Activated CD4-positive, alpha-beta T cell treated with anti-CD3 and anti-CD28 coated beads, Interleukin-2, amount 10 ng/mL, durations not matched to agents 7 days and 5 days (primary cell): ENCODE measurements at regions not wholly inside any gene's neighbourhood (a gene's known extent, or its start where the extent isn't known, plus 50 kb on each side); places are given as distances from the start of the nearest gene placed in this dataset.
"Not testable (repeated sequence)": the region's sequence is repeated elsewhere in the genome, so short reads cannot be mapped to it uniquely, and the experiment has no call there.

Source experiments
- CTCF ChIA-PET: fragments of 350-600 bp; sonication (Branson Sonifier 250); formaldehyde crosslinking; loops from one replicate; lab custom pipeline; 2021; ENCODE audit warnings: antibody characterized with exemption; lab: Charles Lee
- POLR2A ChIA-PET: fragments of 350-600 bp; sonication (Branson Sonifier 250); formaldehyde crosslinking; loops from one replicate; lab custom pipeline; 2021; ENCODE audit warnings: antibody characterized with exemption; lab: Charles Lee
- DNase-seq: peaks from one replicate; pipeline ENCODE4 v3.0.0-alpha.2; 2020
- H3K27ac Mint-ChIP-seq: one replicate; pipeline ENCODE4 v1.8.0; 2021; ENCODE audit warnings: mild to moderate bottlenecking, moderate library complexity, mixed read lengths
- H3K27me3 Mint-ChIP-seq: one replicate; pipeline ENCODE4 v1.8.0; 2021; ENCODE audit warnings: mixed read lengths
- H3K36me3 Mint-ChIP-seq: one replicate; pipeline ENCODE4 v1.8.0; 2021; ENCODE audit warnings: low read depth, mixed read lengths
- H3K4me1 Mint-ChIP-seq: one replicate; pipeline ENCODE4 v1.8.0; 2021; ENCODE audit warnings: mixed read lengths
- H3K4me3 Mint-ChIP-seq: one replicate; pipeline ENCODE4 v1.8.0; 2021; ENCODE audit warnings: mild to moderate bottlenecking, moderate library complexity, mixed read lengths
- H3K9me3 Mint-ChIP-seq: one replicate; pipeline ENCODE4 v1.8.0; 2021; ENCODE audit warnings: mixed read lengths

- no peak overlapping the region for H3K4me3 Mint-ChIP-seq
- peaks cover 50% of the 10 kb centered on the region for H3K27me3 Mint-ChIP-seq
- ChIA-PET CTCF (interaction anchor here (0.9 to 1.0 kb wide), 3 partner anchors 12 to 66 kb away, joined by 3 to 4 read pairs (median 3); no protein-coding TSS in a partner anchor), POLR2A (no interaction called here)
- DNase-seq, result no peak
- H3K4me1 Mint-ChIP-seq, result peaks cover 34% of the 10 kb centered on the region
- no peak overlapping the region for H3K27ac Mint-ChIP-seq
- H3K36me3 Mint-ChIP-seq, result no peaks in the 10 kb centered on the region
- no peaks in the 10 kb centered on the region for H3K9me3 Mint-ChIP-seq
Measured at GRCh38 chr9:104993291-104993963, 65.5 kb upstream of the ABCA1 start.

- no peaks in the 10 kb centered on the region for H3K9me3 Mint-ChIP-seq
- no peak overlapping the region for H3K4me3 Mint-ChIP-seq
- peaks cover 37% of the 10 kb centered on the region for H3K27me3 Mint-ChIP-seq
- peaks cover 13% of the 10 kb centered on the region for H3K4me1 Mint-ChIP-seq
- H3K36me3 Mint-ChIP-seq, result no peaks in the 10 kb centered on the region
- CTCF ChIA-PET, result interaction anchor here (0.6 to 1.4 kb wide), 3 partner anchors 9 to 538 kb away, joined by 4 read pairs; no protein-coding TSS in a partner anchor
- H3K27ac Mint-ChIP-seq, result no peak overlapping the region
- POLR2A ChIA-PET, result no interaction called here
- DNase-seq, result no peak
Measured at GRCh38 chr9:104997536-104997935, 69.6 kb upstream of the ABCA1 start.

GRCh38 chr9:104999136-104999535, 71.2 kb upstream of the ABCA1 start:
- H3K4me3 Mint-ChIP-seq, result no peak overlapping the region
- no peak overlapping the region for H3K27ac Mint-ChIP-seq
- H3K4me1 Mint-ChIP-seq, result no peaks in the 10 kb centered on the region
- no peak for DNase-seq
- CTCF ChIA-PET, result interaction anchor here (0.6 to 0.7 kb wide), 3 partner anchors 17 to 346 kb away, joined by 3 read pairs; no protein-coding TSS in a partner anchor
- no peaks in the 10 kb centered on the region for H3K9me3 Mint-ChIP-seq
- H3K36me3 Mint-ChIP-seq, result no peaks in the 10 kb centered on the region
- H3K27me3 Mint-ChIP-seq, result peaks cover 23% of the 10 kb centered on the region
- POLR2A ChIA-PET, result interaction anchor here (0.6 kb wide), 1 partner anchor 136 kb away, joined by 4 read pairs; no protein-coding TSS in a partner anchor

DNA sequence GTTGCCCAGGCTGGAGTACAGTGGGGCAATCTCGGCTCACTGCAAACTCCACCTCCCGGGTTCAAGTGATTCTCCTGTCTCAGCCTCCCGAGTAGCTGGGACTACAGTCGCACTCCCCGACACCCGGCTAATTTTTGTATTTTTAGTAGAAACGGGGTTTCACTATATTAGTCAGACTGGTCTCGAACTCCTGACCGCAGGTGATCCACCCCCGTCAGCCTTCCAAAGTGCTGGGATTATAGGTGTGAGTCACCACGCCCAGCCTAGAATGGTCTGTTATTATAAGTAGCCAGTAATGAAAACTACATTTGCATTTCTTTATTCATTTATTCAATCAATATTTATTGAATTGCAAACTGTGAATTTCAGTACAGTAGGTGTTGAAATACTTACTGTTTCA, 72.6 kb upstream of the ABCA1 start:
- H3K9me3 Mint-ChIP-seq, DNase-seq, POLR2A ChIA-PET, H3K4me3 Mint-ChIP-seq, CTCF ChIA-PET, H3K36me3 Mint-ChIP-seq, H3K4me1 Mint-ChIP-seq, H3K27ac Mint-ChIP-seq: not testable (repeated sequence)
- peaks cover 19% of the 10 kb centered on the region for H3K27me3 Mint-ChIP-seq

DNA sequence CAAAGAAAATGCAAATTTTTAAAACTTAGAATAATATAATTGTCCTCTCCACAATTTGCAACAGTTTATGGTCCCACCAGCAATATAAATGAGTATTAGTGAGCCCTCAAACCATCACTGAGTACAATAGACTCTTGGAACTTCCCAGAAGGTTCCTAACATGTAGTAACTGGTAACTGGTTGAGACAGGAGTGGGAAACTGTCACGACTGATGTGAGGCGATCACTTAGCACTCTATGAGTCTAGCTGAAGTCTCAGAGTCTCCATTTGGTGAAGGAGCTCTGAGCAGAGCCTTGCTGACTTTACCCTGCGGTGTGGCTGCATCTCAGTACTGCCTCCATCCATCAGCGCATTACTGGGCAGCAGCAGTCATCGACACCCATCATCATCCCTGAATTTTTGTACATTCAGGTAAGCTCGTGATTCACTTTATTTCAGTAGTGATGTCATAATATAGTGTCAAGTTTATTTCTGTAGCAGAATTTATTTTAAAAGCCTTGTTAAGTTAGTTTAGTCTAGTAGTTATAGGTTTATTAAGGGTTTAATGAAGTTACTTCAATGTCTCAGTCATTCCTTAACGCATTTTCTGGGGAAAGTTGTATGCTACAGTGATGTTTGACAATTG, 76.6 kb upstream of the ABCA1 start:
- Mint-ChIP-seq H3K36me3 (no peaks in the 10 kb centered on the region), H3K4me3 (no peak overlapping the region)
- CTCF ChIA-PET, result interaction anchor here (0.9 to 1.4 kb wide), 3 partner anchors 11 to 49 kb away, joined by 3 read pairs; no protein-coding TSS in a partner anchor

GRCh38 chr9:105005186-105005585, 77.2 kb upstream of the ABCA1 start:
- no peaks in the 10 kb centered on the region for H3K9me3 Mint-ChIP-seq
- no peaks in the 10 kb centered on the region for H3K36me3 Mint-ChIP-seq
- no peak for DNase-seq
- no peak overlapping the region for H3K4me3 Mint-ChIP-seq
- CTCF ChIA-PET, result interaction anchor here (0.9 to 1.4 kb wide), 4 partner anchors 11 to 48 kb away, joined by 3 read pairs; no protein-coding TSS in a partner anchor
- peaks cover 4% of the 10 kb centered on the region for H3K27me3 Mint-ChIP-seq
- H3K27ac Mint-ChIP-seq, result no peak overlapping the region
- POLR2A ChIA-PET, result interaction anchor here (0.5 kb wide), 1 partner anchor 8 kb away, joined by 3 read pairs; no protein-coding TSS in a partner anchor
- H3K4me1 Mint-ChIP-seq, result peaks cover 6% of the 10 kb centered on the region

More for the DNA sequence above, 76.6 kb upstream of the ABCA1 start:
- no peak for DNase-seq
- H3K27ac Mint-ChIP-seq, result no peak overlapping the region
- POLR2A ChIA-PET, result interaction anchor here (0.5 kb wide), 1 partner anchor 56 kb away, joined by 3 read pairs; no protein-coding TSS in a partner anchor
- peaks cover 6% of the 10 kb centered on the region for H3K27me3 Mint-ChIP-seq
- no peaks in the 10 kb centered on the region for H3K9me3 Mint-ChIP-seq
- peaks cover 6% of the 10 kb centered on the region for H3K4me1 Mint-ChIP-seq

GRCh38 chr9:105006514-105006913, 78.6 kb upstream of the ABCA1 start:
- Mint-ChIP-seq H3K4me3 (no peak overlapping the region), H3K27ac (no peak overlapping the region), H3K36me3 (no peaks in the 10 kb centered on the region), H3K27me3 (peaks cover 6% of the 10 kb centered on the region), H3K9me3 (peaks cover 3% of the 10 kb centered on the region), H3K4me1 (peaks cover 6% of the 10 kb centered on the region)
- CTCF ChIA-PET, result interaction anchor here (1.0 to 1.4 kb wide), 2 partner anchors 9 to 15 kb away, joined by 3 to 4 read pairs; no protein-coding TSS in a partner anchor
- no peak for DNase-seq
- POLR2A ChIA-PET, result no interaction called here

DNA sequence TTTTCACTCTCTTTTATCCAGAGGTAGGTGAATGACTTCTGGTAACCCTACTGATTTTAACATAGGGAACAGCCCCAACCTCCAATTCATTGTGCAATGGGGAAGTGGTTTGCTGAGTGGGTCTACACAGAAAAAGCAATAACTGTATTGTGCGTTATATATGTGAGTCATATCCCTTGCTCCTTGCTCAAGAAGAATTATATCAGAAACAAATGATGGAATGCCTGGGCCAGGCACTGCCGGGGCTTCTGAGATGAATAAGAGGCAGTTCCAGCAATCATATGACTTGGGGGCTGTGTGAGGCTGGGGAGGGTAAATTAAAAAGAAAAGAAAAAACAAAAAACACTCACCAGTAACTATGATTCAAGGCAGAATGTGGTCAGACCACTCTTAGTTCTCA, 79.2 kb upstream of the ABCA1 start:
- POLR2A ChIA-PET, result no interaction called here
- H3K27me3 Mint-ChIP-seq, result peaks cover 8% of the 10 kb centered on the region
- no peak for DNase-seq
- H3K27ac Mint-ChIP-seq, result no peak overlapping the region
- CTCF ChIA-PET, result interaction anchor here (1.0 to 1.4 kb wide), 3 partner anchors 9 to 16 kb away, joined by 3 to 4 read pairs (median 4); no protein-coding TSS in a partner anchor
- no peak overlapping the region for H3K4me3 Mint-ChIP-seq
- no peaks in the 10 kb centered on the region for H3K36me3 Mint-ChIP-seq
- peaks cover 6% of the 10 kb centered on the region for H3K4me1 Mint-ChIP-seq
- peaks cover 3% of the 10 kb centered on the region for H3K9me3 Mint-ChIP-seq

- H3K27ac Mint-ChIP-seq, CTCF ChIA-PET, H3K9me3 Mint-ChIP-seq, DNase-seq, H3K36me3 Mint-ChIP-seq, H3K4me3 Mint-ChIP-seq, H3K4me1 Mint-ChIP-seq, POLR2A ChIA-PET, H3K27me3 Mint-ChIP-seq: not testable (repeated sequence)
Measured at GRCh38 chr9:105010089-105010488, 82.1 kb upstream of the ABCA1 start.

- DNase-seq, result no peak
- H3K4me3 Mint-ChIP-seq, result no peak overlapping the region
- H3K4me1 Mint-ChIP-seq, result no peaks in the 10 kb centered on the region
- H3K27ac Mint-ChIP-seq, result no peak overlapping the region
- H3K36me3 Mint-ChIP-seq, result no peaks in the 10 kb centered on the region
- H3K27me3 Mint-ChIP-seq, result no peaks in the 10 kb centered on the region
- H3K9me3 Mint-ChIP-seq, result no peaks in the 10 kb centered on the region
- ChIA-PET CTCF (interaction anchor here (0.6 kb wide), 2 partner anchors 54 to 89 kb away, joined by 5 read pairs; no protein-coding TSS in a partner anchor), POLR2A (no interaction called here)
Measured at GRCh38 chr9:105021917-105022316, 94.0 kb upstream of the ABCA1 start.

- CTCF ChIA-PET, result interaction anchor here (0.6 kb wide), 1 partner anchor 88 kb away, joined by 5 read pairs; no protein-coding TSS in a partner anchor
Measured at GRCh38 chr9:105022545-105022944, 94.6 kb upstream of the ABCA1 start.

GRCh38 chr9:105023788-105024187, 95.8 kb upstream of the ABCA1 start:
- no peak for DNase-seq
- Mint-ChIP-seq H3K4me3 (no peak overlapping the region), H3K27ac (no peak overlapping the region), H3K27me3 (no peaks in the 10 kb centered on the region), H3K36me3 (no peaks in the 10 kb centered on the region), H3K4me1 (no peaks in the 10 kb centered on the region), H3K9me3 (no peaks in the 10 kb centered on the region)
- POLR2A ChIA-PET, result no interaction called here
- CTCF ChIA-PET, result no interaction called here

More at GRCh38 chr9:105022545-105022944, 94.6 kb upstream of the ABCA1 start:
- H3K27ac Mint-ChIP-seq, H3K9me3 Mint-ChIP-seq, POLR2A ChIA-PET, H3K27me3 Mint-ChIP-seq, H3K4me3 Mint-ChIP-seq, DNase-seq, H3K36me3 Mint-ChIP-seq, H3K4me1 Mint-ChIP-seq: not testable (repeated sequence)

DNA sequence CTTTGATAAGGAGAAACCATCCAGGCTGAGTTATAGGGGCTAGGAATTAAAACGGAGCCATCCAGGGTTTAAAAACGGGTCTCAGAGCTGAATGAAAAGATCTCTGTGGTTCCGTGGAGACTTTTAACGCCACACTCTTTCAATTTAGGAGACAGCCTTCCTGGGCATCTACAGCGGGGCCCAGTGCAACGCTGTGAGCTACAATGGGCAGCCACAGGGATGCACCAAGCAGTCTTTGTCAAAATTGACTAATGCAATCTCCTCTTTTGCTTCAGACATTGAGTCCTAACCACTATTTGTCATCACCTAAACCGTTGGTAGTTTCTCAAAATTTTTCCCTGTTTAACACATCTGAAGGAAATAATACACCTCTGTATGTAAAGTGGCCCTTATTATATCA, 96.6 kb upstream of the ABCA1 start:
- Mint-ChIP-seq H3K27me3 (no peaks in the 10 kb centered on the region), H3K36me3 (no peaks in the 10 kb centered on the region), H3K27ac (no peak overlapping the region), H3K4me1 (no peaks in the 10 kb centered on the region), H3K4me3 (no peak overlapping the region), H3K9me3 (no peaks in the 10 kb centered on the region)
- DNase-seq, result no peak
- CTCF ChIA-PET, result interaction anchor here (0.6 to 0.7 kb wide), 2 partner anchors 13 to 26 kb away, joined by 3 read pairs; no protein-coding TSS in a partner anchor
- POLR2A ChIA-PET, result no interaction called here
